A549 (cell line): ENCODE measurements at regions not wholly inside any gene's neighbourhood (a gene's known extent, or its start where the extent isn't known, plus 50 kb on each side); places are given as distances from the start of the nearest gene placed in this dataset.

Experiments
- BCL3 ChIP-seq: fragments of >200 bp; sonication (Bioruptor Twin); formaldehyde crosslinking; IDR thresholded peaks from 3 replicates; pipeline ENCODE4 v1.6.1; 2016
- CBX8 ChIP-seq: fragments of 200-600 bp; sonication (generic); IDR thresholded peaks from 2 replicates; pipeline ENCODE4 v1.6.1; 2016
- CEBPB ChIP-seq, 2 experiments: fragments of >200 bp in 1 of 2; sonication (Bioruptor Twin) in 1 of 2; formaldehyde crosslinking in 1 of 2; IDR thresholded peaks; 2 replicates each; pipeline ENCODE4 v1.6.1; 2012 to 2016
- CTCF ChIP-seq: fragments of >200 bp; sonication (Bioruptor Twin); formaldehyde crosslinking; IDR thresholded peaks from 3 replicates; pipeline ENCODE4 v1.5.1; 2016
- EP300 ChIP-seq, 2 experiments: fragments of >200 bp; sonication (Bioruptor Twin); formaldehyde crosslinking; IDR thresholded peaks; 2 replicates in 1 of 2; 3 replicates in 1 of 2; pipeline ENCODE4 v1.6.1; 2016 to 2017
- ESRRA ChIP-seq: fragments of 150-350 bp; IDR thresholded peaks from 2 replicates; pipeline ENCODE4 v1.6.1; 2014; ENCODE audit warnings: mild to moderate bottlenecking, low read length, borderline replicate concordance
- HOXB5 ChIP-seq: fragments of 250-450 bp; sonication (Bioruptor Pico); IDR thresholded peaks from 2 replicates; pipeline ENCODE4 v1.5.0; 2020; ENCODE audit warnings: mild to moderate bottlenecking, moderate library complexity
- JUNB ChIP-seq: fragments of >200 bp; sonication (Bioruptor Twin); formaldehyde crosslinking; IDR thresholded peaks from 2 replicates; pipeline ENCODE4 v1.6.1; 2016
- MAX ChIP-seq: IDR thresholded peaks from 2 replicates; pipeline ENCODE4 v1.6.1; 2012
- MAZ ChIP-seq: fragments of 150-350 bp; IDR thresholded peaks from 2 replicates; pipeline ENCODE4 v1.6.1; 2014; ENCODE audit warnings: antibody characterized with exemption, low read depth, low read length, borderline replicate concordance
- NFE2L2 ChIP-seq: fragments of 150-350 bp; conservative IDR thresholded peaks from 2 replicates; pipeline ENCODE4 v1.6.1; 2014; ENCODE audit warnings: low read length
- POLR2A ChIP-seq: IDR thresholded peaks from 2 replicates; pipeline ENCODE4 v1.6.1; 2012; ENCODE audit warnings: mild to moderate bottlenecking, low read length
- RAD21 ChIP-seq, 2 experiments: fragments of >200 bp in 1 of 2; sonication (Bioruptor Twin) in 1 of 2; formaldehyde crosslinking in 1 of 2; IDR thresholded peaks in 1 of 2; conservative IDR thresholded peaks in 1 of 2; 2 replicates in 1 of 2; 3 replicates in 1 of 2; pipeline ENCODE4 v1.6.1; 2012 to 2018; ENCODE audit warnings: inconsistent platforms in 1 of 2
- REST ChIP-seq: fragments of 200-600 bp; sonication (generic); IDR thresholded peaks from 2 replicates; pipeline ENCODE4 v1.6.1; 2016; ENCODE audit warnings: antibody characterized with exemption, mild to moderate bottlenecking, moderate library complexity

GRCh38 chr13:108534728-108535127 is 94.7 kb upstream of the MYO16 start:
- TF ChIP-seq CTCF (no peak), POLR2A (no peak), ESRRA (no peak), MAZ (no peak), RAD21 (conservative IDR thresholded peaks at IDR 0.05 in 1 of 2, IDR thresholded peaks at IDR 0.05 in 1 of 2) (no peak), NFE2L2 (no peak), EP300 (IDR thresholded peaks at IDR 0.05) (no peak), HOXB5 (CRISPR knock-in tag) (no peak), MAX (no peak), CBX8 (no peak), CEBPB (IDR thresholded peaks at IDR 0.05) (no peak), BCL3 (no peak), JUNB (no peak), REST (no peak)
